B cell (primary cell): ENCODE measurements at regions not wholly inside any gene's neighbourhood (a gene's known extent, or its start where the extent isn't known, plus 50 kb on each side); places are given as distances from the start of the nearest gene placed in this dataset.

ENCODE experiments used
- ATAC-seq: fragments of 200-7000 bp; cut with Tn5 transposase; one replicate; pipeline ENCODE4 v1.10.0; 2021; ENCODE audit warnings: low read depth, mild to moderate bottlenecking, moderate number of reproducible peaks, moderate library complexity
- CTCF ChIA-PET: fragments of 350-600 bp; sonication (Branson Sonifier 250); formaldehyde crosslinking; loops from one replicate; lab custom pipeline; 2021; ENCODE audit warnings: antibody characterized with exemption, inconsistent platforms; lab: Charles Lee
- POLR2A ChIA-PET: fragments of 350-600 bp; sonication (Branson Sonifier 250); formaldehyde crosslinking; loops from one replicate; lab custom pipeline; 2021; ENCODE audit warnings: antibody characterized with exemption; lab: Charles Lee
- DNase-seq: peaks from one replicate; pipeline ENCODE4 v3.0.0; 2013
- H2AFZ ChIP-seq: 2 replicates; pipeline ENCODE4 v1.6.1; 2012; ENCODE audit warnings: mild to moderate bottlenecking, low read depth, low read length; ENCODE audit not compliant: insufficient read depth, poor library complexity, severe bottlenecking
- H3K27ac ChIP-seq, 2 donors: 1 replicate in 1 of 2; 2 replicates in 1 of 2; pipeline ENCODE4 v1.5.1; 2012 to 2013; ENCODE audit warnings: low read length in 2 of 2, mild to moderate bottlenecking in 2 of 2, moderate library complexity in 1 of 2
- H3K27me3 ChIP-seq, 4 experiments: fragments of 200-600 bp in 1 of 4; sonication (generic) in 1 of 4; replicated peaks in 1 of 4; 1 replicate in 2 of 4; 2 replicates in 2 of 4; pipeline versions ENCODE4 v1.6.1 to v1.7.0; 2013 to 2016; ENCODE audit warnings: low read length in 3 of 4, mild to moderate bottlenecking in 2 of 4, mixed read lengths in 1 of 4, moderate library complexity in 1 of 4; ENCODE audit not compliant: insufficient read depth in 4 of 4, control insufficient read depth in 3 of 4; ENCODE audit errors: control extremely low read depth in 1 of 4
- H3K36me3 ChIP-seq, 2 experiments: replicated peaks in 1 of 2; 1 replicate in 1 of 2; 2 replicates in 1 of 2; pipeline versions ENCODE4 v1.6.1 to v1.7.1; 2013; ENCODE audit warnings: low read length in 1 of 2; ENCODE audit not compliant: insufficient read depth in 2 of 2, control insufficient read depth in 1 of 2; ENCODE audit errors: control extremely low read depth in 1 of 2, extremely low read depth in 1 of 2
- H3K4me1 ChIP-seq, 2 donors: fragments of 200-600 bp in 1 of 2; sonication (generic) in 1 of 2; 1 replicate in 1 of 2; 2 replicates in 1 of 2; pipeline versions ENCODE4 v1.5.1 to v1.6.1; 2013 to 2017; ENCODE audit warnings: low read length in 2 of 2; ENCODE audit not compliant: control insufficient read depth in 2 of 2, insufficient read depth in 2 of 2
- H3K4me2 ChIP-seq: replicated peaks from 2 replicates; pipeline ENCODE3; 2012; ENCODE audit warnings: mild to moderate bottlenecking, low read depth, low read length; ENCODE audit not compliant: poor library complexity, severe bottlenecking
- H3K4me3 ChIP-seq, 5 experiments: fragments of 200-600 bp in 1 of 5; sonication (generic) in 1 of 5; 1 replicate in 3 of 5; 2 replicates in 2 of 5; pipeline versions ENCODE4 v1.5.1 to v1.7.0; 2011 to 2016; ENCODE audit warnings: low read length in 4 of 5, mild to moderate bottlenecking in 4 of 5, low read depth in 2 of 5, control low read depth in 1 of 5, moderate library complexity in 1 of 5; ENCODE audit not compliant: insufficient read depth in 1 of 5; ENCODE audit errors: control extremely low read depth in 1 of 5, extremely low read depth in 1 of 5
- H3K79me2 ChIP-seq: fragments of 200-600 bp; sonication (generic); one replicate; pipeline ENCODE4 v1.6.0; 2016; ENCODE audit warnings: low read length; ENCODE audit not compliant: control insufficient read depth, insufficient read depth
- H3K9ac ChIP-seq: fragments of 200-600 bp; sonication (generic); 2 replicates; pipeline ENCODE4 v1.6.1; 2017; ENCODE audit warnings: mild to moderate bottlenecking, low read length, moderate library complexity
- H3K9me3 ChIP-seq, 3 donors: one replicate each; pipeline versions ENCODE4 v1.6.1 to v1.7.1; 2013; ENCODE audit warnings: low read length in 2 of 3; ENCODE audit not compliant: control insufficient read depth in 2 of 3, insufficient read depth in 1 of 3; ENCODE audit errors: control extremely low read depth in 1 of 3
- H4K20me1 ChIP-seq: 2 replicates; pipeline ENCODE4 v1.6.0; 2012; ENCODE audit warnings: mild to moderate bottlenecking, low read length; ENCODE audit not compliant: insufficient read depth, control insufficient read depth, poor library complexity, severe bottlenecking
- H3K27ac Mint-ChIP-seq: one replicate; pipeline ENCODE4 v1.8.0; 2021; ENCODE audit warnings: mixed read lengths
- H3K27me3 Mint-ChIP-seq: one replicate; pipeline ENCODE4 v1.8.0; 2021; ENCODE audit warnings: mixed read lengths
- H3K4me1 Mint-ChIP-seq: one replicate; pipeline ENCODE4 v1.8.0; 2021; ENCODE audit warnings: mixed read lengths
- H3K4me3 Mint-ChIP-seq: one replicate; pipeline ENCODE4 v1.8.0; 2021; ENCODE audit warnings: mixed read lengths
- H3K9me3 Mint-ChIP-seq: one replicate; pipeline ENCODE4 v1.8.0; 2022; ENCODE audit warnings: mixed read lengths; ENCODE audit not compliant: insufficient read depth
- EZH2 ChIP-seq: IDR thresholded peaks from 2 replicates; pipeline ENCODE4 v1.6.1; 2012; ENCODE audit warnings: borderline replicate concordance, low read depth, mild to moderate bottlenecking, moderate library complexity, low read length; ENCODE audit not compliant: insufficient read depth, poor library complexity, severe bottlenecking
- WGBS: methylation state at CpG from one replicate; pipeline ENCODE4 v1.1.5; 2013; ENCODE audit warnings: missing lambda C conversion rate; ENCODE audit not compliant: insufficient coverage; 5-methylcytosine and 5-hydroxymethylcytosine counted together
- intact Hi-C: fragments of 100-400 bp; cut with micrococcal nuclease; formaldehyde crosslinking; loops from one replicate; pipeline ENCODE4 v1.10.0; 2022
- TF ChIP-seq, protein P1 (sequence below): fragments of 200-600 bp; IDR thresholded peaks from one replicate; pipeline ENCODE4 v1.8.0; 2022; ENCODE audit warnings: antibody characterized with exemption, mild to moderate bottlenecking

DNA sequence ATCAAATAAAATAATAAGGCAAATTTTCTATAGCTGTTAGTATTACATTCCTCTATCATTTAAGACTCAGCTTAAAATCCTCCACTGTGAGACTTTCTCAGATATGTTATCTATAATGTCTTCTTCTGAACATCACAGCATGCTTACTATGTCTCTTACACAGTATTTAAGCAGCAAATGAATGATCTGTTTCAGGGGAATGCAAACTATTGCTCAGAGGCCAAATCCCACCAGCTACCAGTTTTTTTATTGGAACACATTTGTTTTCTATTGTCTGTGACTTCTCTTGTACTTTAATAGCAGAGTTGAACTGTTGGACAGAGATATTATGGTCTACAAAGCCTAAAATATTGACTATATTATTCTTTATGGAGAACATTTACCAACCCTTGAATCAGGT is 59.6 kb downstream of the C3orf38 start:
- H3K4me3 ChIP-seq, result no peak overlapping the region
- ChIA-PET CTCF (no interaction called here), POLR2A (no interaction called here)
- TF ChIP-seq, protein P1, sequence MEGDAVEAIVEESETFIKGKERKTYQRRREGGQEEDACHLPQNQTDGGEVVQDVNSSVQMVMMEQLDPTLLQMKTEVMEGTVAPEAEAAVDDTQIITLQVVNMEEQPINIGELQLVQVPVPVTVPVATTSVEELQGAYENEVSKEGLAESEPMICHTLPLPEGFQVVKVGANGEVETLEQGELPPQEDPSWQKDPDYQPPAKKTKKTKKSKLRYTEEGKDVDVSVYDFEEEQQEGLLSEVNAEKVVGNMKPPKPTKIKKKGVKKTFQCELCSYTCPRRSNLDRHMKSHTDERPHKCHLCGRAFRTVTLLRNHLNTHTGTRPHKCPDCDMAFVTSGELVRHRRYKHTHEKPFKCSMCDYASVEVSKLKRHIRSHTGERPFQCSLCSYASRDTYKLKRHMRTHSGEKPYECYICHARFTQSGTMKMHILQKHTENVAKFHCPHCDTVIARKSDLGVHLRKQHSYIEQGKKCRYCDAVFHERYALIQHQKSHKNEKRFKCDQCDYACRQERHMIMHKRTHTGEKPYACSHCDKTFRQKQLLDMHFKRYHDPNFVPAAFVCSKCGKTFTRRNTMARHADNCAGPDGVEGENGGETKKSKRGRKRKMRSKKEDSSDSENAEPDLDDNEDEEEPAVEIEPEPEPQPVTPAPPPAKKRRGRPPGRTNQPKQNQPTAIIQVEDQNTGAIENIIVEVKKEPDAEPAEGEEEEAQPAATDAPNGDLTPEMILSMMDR, result no peak
- no peak for TF ChIP-seq EZH2
- H4K20me1 ChIP-seq, result no peaks in the 10 kb centered on the region
- no peak overlapping the region for H2AFZ ChIP-seq
- H3K27me3 Mint-ChIP-seq, result peaks cover 3% of the 10 kb centered on the region
- no peaks in the 10 kb centered on the region for H3K79me2 ChIP-seq
- no peak overlapping the region for H3K27ac ChIP-seq
- H3K4me2 ChIP-seq, result no peak overlapping the region
- no peak for DNase-seq
- no peak overlapping the region for H3K9ac ChIP-seq
- H3K4me1 Mint-ChIP-seq, result no peaks in the 10 kb centered on the region
- ATAC-seq, result no peak
- intact Hi-C loops, result no loop called here
- no peaks in the 10 kb centered on the region for H3K9me3 ChIP-seq
- no peak overlapping the region for H3K4me3 Mint-ChIP-seq
- no peaks in the 10 kb centered on the region for H3K4me1 ChIP-seq
- no peaks in the 10 kb centered on the region for H3K27me3 ChIP-seq
- no peak overlapping the region for H3K27ac Mint-ChIP-seq
- H3K36me3 ChIP-seq, result no peaks in the 10 kb centered on the region
- no peaks in the 10 kb centered on the region for H3K9me3 Mint-ChIP-seq

DNA sequence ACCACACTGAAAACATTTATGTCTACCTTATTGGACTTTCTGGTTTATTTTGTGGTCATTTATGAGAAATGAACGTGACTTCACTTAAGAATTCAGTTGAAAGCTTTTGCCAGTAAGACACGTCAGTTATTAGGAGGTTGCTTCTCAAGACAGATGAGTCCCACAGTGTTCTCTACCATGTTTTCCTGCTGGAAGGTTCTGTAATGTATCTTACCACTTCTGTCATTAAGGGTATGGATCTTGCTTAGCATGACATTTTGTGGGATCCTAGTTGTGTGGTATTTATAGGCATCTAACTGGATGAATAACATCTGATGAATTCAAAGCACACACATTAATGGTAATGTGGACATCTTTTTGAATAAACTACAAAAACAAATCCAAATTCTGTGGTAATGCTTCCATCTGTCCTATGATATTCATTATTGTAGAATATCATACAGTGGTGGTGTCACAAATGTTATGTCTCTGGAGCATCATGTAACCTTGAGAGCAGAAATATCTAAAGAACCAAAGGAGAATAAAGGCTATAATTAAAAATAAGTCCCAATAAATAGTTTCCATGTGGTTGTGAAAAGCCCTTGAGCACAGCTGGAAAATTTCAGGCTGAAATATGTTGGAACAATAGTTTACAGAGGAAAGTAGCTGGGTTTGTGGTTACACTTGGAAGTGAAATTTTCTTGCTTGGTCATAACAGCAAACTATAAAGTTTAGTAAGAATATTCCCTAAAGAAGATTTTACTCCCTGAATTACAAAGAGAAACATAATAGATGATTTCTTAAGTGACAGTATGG is 61.5 kb downstream of the C3orf38 start:
- TF ChIP-seq, protein P1, result no peak
- no peak for TF ChIP-seq EZH2
- ChIA-PET CTCF (no interaction called here), POLR2A (no interaction called here)
- WGBS, result 80% methylated on average over 2 of the region's 2 CpGs
- no peaks in the 10 kb centered on the region for H3K9me3 ChIP-seq
- no peak overlapping the region for H3K9ac ChIP-seq
- H3K27me3 ChIP-seq, result no peaks in the 10 kb centered on the region
- H3K4me1 Mint-ChIP-seq, result no peaks in the 10 kb centered on the region
- H3K27ac Mint-ChIP-seq, result no peak overlapping the region
- no peak for DNase-seq
- H3K4me1 ChIP-seq, result no peaks in the 10 kb centered on the region
- no peak overlapping the region for H3K4me3 ChIP-seq
- no peaks in the 10 kb centered on the region for H3K36me3 ChIP-seq
- no peak for ATAC-seq
- no peak overlapping the region for H3K4me3 Mint-ChIP-seq
- no peaks in the 10 kb centered on the region for H3K9me3 Mint-ChIP-seq
- no peaks in the 10 kb centered on the region for H4K20me1 ChIP-seq
- H3K4me2 ChIP-seq, result no peak overlapping the region
- H3K27me3 Mint-ChIP-seq, result peaks cover 3% of the 10 kb centered on the region
- no peak overlapping the region for H2AFZ ChIP-seq
- H3K79me2 ChIP-seq, result no peaks in the 10 kb centered on the region
- intact Hi-C loops, result no loop called here
- H3K27ac ChIP-seq, result no peak overlapping the region
